ENCODE measurements at regions not wholly inside any gene's neighbourhood (a gene's known extent, or its start where the extent isn't known, plus 50 kb on each side); places are given as distances from the start of the nearest gene placed in this dataset.
A peak's percentile ranks its signal among the peaks of the same experiment; 100 is the strongest.

DNA sequence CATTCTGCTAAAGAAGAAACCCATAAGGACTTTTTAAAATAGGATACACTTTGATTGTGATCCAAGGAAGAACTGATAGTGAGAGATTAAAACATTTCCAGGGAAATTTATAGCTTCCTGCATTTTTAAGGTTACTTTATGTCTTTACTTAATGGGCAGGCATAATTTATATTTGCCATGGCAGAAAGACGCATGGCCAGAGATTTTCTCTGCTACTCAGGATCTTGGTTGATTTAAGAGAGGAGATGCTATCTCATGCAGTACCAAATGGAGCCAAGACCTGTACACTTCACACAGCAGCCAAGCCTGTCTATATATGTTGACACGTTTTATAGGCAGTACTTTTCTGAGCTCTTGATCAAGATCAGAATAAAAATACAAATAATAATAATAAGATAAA lies 60.9 kb upstream of the NT5C1B start:
- Histone ChIP-seq H3K4me1 (no peaks in the 10 kb centered on the region), H3K27me3 (ENCODE audit: low read depth) (no peaks in the 10 kb centered on the region), H3K36me3 (replicated peaks) (no peaks in the 10 kb centered on the region), H3K4me3 (no peak overlapping the region), H3K9me3 (no peaks in the 10 kb centered on the region)
- DNase-seq (ENCODE audit: low spot score in 2 of 2) = no peak
- in situ Hi-C loops (cut with MboI; ENCODE audit: low sequenced_read_pairs) = no loop called here

DNA sequence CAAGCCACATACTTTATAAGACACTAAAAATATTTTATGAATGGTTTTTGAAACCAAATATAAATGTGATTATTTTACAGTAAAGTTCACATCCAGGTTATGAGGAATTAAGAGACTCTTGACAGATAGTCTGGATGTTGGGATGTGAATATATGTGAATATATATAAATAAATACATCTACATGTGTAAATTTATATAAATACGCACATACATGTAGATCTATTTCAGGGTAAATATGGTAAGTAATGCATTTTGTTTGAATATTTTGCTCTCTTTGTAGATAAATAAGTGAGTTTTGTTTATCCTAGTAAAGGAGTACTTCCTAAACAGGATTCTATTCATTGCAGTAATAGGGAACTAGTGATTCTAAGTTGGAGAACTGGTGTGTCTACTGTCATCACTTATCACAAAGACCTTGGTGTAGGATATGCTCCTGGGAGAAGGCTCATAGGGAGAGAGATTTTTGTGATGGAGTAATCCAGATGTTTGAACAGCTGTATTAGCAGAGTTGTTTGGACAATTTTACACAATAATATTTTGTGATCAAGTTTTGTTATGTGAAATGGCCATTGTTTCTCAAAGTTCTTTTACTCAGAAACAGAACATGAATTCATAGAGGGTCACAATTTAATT lies 60.2 kb upstream of the NT5C1B start:
- DNase-seq (ENCODE audit: low spot score in 2 of 2) = no peak
- H3K4me1 ChIP-seq = no peaks in the 10 kb centered on the region
- in situ Hi-C loops (cut with MboI; ENCODE audit: low sequenced_read_pairs) = no loop called here
- H3K9me3 ChIP-seq = no peaks in the 10 kb centered on the region
- no peak overlapping the region for H3K4me3 ChIP-seq
- no peaks in the 10 kb centered on the region for H3K27me3 ChIP-seq (ENCODE audit: low read depth)
- no peaks in the 10 kb centered on the region for H3K36me3 ChIP-seq (replicated peaks)

DNA sequence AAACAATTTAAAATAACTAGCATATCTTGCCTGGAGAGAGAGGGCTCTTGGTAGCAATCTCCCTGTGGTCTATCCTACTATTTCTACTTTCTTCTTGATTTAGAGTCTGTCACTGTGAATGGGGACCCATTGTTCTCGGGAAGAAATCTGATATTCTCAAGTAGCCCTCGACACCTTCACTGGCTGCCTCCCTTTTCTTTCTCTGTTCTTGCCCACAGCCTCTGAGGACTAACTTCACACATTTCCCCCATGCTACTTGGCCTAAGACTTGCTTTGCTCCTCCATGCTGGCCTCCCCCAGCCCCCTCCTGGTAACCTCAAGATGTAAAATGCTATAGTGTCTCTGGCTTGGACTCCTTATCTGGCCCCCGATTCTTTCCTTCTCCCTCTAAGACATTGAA lies 58.8 kb upstream of the NT5C1B start:
- Histone ChIP-seq H3K4me1 (peaks cover 9% of the 10 kb centered on the region; the same call in 1 of the 2 replicates), H3K36me3 (replicated peaks) (no peaks in the 10 kb centered on the region), H3K9me3 (no peaks in the 10 kb centered on the region), H3K27me3 (ENCODE audit: low read depth) (no peaks in the 10 kb centered on the region), H3K4me3 (no peak overlapping the region)
- in situ Hi-C loops (cut with MboI; ENCODE audit: low sequenced_read_pairs) = no loop called here
- DNase-seq (ENCODE audit: low spot score in 2 of 2) = no peak

DNA sequence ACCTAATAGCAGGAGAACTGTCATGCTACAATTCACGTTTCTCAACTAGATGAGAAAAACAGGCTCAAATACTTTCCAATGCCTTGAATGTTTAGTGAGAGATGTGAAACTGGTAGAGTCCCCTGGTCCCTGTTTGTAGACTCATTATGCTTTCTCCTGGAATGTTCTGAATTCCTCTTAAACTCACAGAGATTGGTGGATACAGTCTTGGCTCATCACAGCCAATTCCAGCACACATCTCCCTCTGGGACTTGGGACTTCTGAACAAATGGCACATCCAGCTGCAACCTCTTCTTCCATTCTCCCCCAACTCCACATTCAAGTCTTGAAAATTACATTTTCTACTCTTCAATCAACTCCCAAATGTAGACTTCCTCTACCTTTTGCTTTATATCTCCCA lies 58.4 kb upstream of the NT5C1B start:
- in situ Hi-C loops (cut with MboI; ENCODE audit: low sequenced_read_pairs) = no loop called here

DNA sequence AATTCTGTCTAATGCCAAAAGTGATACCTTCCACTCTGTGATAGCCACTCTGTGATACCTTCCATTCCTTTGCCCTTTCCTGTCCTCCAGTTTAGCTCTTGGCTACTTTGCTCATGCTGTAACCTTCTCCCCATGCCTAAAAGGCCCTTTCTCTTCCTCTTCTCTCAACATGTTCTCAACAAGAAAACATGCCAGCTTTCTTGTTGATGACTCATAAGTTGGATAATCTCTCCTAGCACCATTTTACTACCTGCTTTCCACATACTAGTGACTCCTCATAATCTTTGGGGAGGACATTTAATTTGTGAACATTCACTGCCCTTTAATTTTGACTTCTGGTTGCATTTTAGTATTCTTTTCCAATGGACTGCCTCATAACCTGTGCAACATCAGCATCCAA lies 55.9 kb upstream of the NT5C1B start:
- in situ Hi-C loops (cut with MboI; ENCODE audit: low sequenced_read_pairs) = no loop called here
- H3K36me3 ChIP-seq (replicated peaks) = no peaks in the 10 kb centered on the region

More for the DNA sequence above, 58.4 kb upstream of the NT5C1B start:
- Histone ChIP-seq H3K9me3 (no peaks in the 10 kb centered on the region), H3K36me3 (replicated peaks) (no peaks in the 10 kb centered on the region), H3K4me1 (peaks cover 9% of the 10 kb centered on the region; the same call in 1 of the 2 replicates), H3K27me3 (ENCODE audit: low read depth) (no peaks in the 10 kb centered on the region), H3K4me3 (no peak overlapping the region)
- DNase-seq (ENCODE audit: low spot score in 2 of 2) = no peak

DNA sequence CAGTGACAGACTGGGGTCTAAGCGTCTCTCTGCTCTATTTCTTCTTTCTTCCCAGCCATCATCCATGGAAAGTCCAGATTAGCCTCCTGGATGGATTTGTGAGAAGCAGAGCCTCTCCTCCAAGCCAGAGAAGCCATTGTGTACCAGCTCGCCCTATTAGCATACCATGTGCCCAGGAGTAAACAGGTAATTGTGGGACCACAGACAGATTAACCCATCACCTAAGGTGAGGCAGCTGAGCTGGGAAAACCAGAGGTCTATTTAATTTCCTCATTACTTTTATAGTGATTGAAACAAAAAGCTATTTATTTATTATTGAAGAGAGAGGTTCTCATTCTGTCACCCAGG lies 54.7 kb upstream of the NT5C1B start:
- Histone ChIP-seq H3K4me1 (peaks cover 9% of the 10 kb centered on the region; the same call in 1 of the 2 replicates), H3K36me3 (replicated peaks) (no peaks in the 10 kb centered on the region), H3K27me3 (ENCODE audit: low read depth) (no peaks in the 10 kb centered on the region), H3K4me3 (no peak overlapping the region), H3K9me3 (no peaks in the 10 kb centered on the region)
- no peak for DNase-seq (ENCODE audit: low spot score in 2 of 2)
- in situ Hi-C loops (cut with MboI; ENCODE audit: low sequenced_read_pairs) = no loop called here

More for the DNA sequence above, 55.9 kb upstream of the NT5C1B start:
- Histone ChIP-seq H3K9me3 (no peaks in the 10 kb centered on the region), H3K4me1 (peaks cover 9% of the 10 kb centered on the region; the same call in 1 of the 2 replicates), H3K27me3 (ENCODE audit: low read depth) (no peaks in the 10 kb centered on the region), H3K4me3 (no peak overlapping the region)
- no peak for DNase-seq (ENCODE audit: low spot score in 2 of 2)

DNA sequence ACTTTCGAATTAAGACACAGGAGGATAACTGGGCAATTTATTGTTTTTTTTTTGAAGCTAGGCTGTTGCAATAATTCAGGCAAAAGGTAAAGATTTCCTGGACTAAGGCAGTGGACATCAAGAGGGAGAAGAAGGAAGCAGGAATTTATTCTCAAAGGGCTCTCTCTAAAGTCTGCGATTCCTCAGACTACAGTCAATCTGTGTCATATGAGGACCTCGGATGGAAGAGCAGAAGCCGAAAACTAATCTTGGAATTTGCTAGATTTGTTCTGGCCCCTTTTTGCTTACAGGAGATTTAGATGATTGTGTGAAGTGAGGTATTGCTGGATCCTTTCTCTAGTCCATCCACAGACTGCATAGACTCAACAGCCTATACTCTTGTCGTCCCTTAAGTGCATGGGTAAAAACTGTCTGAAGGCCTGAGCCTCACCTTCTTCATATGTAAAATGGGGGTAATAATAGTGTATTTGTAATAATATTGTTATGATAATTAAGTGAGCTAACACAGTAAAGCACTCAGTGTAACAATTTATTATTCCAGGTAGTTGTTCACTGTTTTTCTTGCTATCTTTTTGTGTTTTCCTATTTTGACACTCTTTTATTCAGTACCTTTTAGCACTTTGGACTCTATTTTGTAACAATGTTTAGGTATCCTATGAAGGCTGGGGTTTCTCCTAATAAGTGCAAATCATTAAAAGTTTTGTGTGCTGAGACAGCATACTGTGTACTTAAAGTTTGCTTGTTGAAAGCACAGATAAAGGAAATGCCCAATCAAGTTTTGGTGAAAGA lies 54.2 kb upstream of the NT5C1B start:
- peak in 1 of 2 experiments; percentile 53 for DNase-seq (ENCODE audit: low spot score in 2 of 2)
- Histone ChIP-seq H3K4me1 (peaks cover 9% of the 10 kb centered on the region; the same call in 1 of the 2 replicates), H3K9me3 (no peaks in the 10 kb centered on the region), H3K4me3 (no peak overlapping the region), H3K27me3 (ENCODE audit: low read depth) (no peaks in the 10 kb centered on the region), H3K36me3 (replicated peaks) (no peaks in the 10 kb centered on the region)
- in situ Hi-C loops (cut with MboI; ENCODE audit: low sequenced_read_pairs) = no loop called here

DNA sequence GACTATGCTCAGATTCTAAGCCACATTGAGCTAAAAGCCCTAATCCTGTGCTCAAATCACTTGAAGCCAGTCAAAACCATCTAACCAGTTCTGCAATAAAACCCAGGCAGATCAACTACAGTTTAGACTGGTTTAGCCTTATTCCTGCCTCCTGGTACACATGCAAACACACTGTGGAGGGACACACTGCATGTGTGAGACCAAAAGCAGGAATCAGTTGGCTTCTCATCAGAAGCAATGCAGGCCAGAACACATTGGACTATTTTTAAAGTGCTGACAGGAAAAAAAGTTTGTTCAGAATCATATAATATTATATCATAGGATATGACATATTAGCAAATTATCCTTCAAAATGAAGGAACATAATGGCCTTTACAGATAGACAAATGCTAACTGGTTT lies 52.5 kb upstream of the NT5C1B start:
- in situ Hi-C loops (cut with MboI; ENCODE audit: low sequenced_read_pairs) = no loop called here
- Histone ChIP-seq H3K9me3 (no peaks in the 10 kb centered on the region), H3K27me3 (ENCODE audit: low read depth) (no peaks in the 10 kb centered on the region), H3K36me3 (replicated peaks) (no peaks in the 10 kb centered on the region), H3K4me3 (no peak overlapping the region), H3K4me1 (peaks cover 9% of the 10 kb centered on the region; the same call in 1 of the 2 replicates)
- DNase-seq (ENCODE audit: low spot score in 2 of 2) = no peak

DNA sequence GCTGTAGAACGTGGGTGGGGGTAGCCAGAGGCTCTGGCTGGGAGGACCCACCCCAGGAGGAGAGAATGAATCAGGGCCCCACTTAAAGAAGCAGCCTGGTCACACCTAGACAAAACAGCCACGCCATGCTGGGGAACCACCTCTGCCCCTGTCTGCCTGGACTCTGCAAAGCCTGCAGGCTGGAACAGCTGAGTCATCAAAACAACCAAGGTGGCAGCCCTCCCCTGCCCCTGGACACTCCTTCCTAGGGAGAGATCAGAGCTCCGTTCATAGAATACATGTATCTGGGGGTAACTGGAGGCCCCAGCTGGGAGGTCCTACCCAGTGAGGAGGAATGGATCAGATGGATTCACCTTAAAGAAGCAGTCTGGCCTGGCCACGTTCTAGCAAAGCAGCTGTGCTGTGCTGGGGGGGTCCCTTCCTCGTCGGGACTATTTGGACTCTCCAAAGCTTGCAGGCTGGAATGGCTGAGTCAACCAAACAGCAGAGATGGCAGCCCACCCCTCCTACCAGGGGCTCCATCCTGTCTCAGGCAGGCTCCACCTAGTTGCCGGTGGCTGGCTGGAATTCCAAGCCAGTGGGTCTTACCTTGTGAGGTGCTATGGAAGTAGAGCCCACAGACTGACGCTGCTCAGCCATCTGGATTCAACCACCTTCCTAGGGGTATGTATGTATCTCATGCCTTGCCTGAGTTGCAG lies 50.5 kb upstream of the NT5C1B start:
- Histone ChIP-seq H3K36me3 (replicated peaks) (no peaks in the 10 kb centered on the region), H3K27me3 (ENCODE audit: low read depth) (no peaks in the 10 kb centered on the region), H3K4me1 (peaks cover 9% of the 10 kb centered on the region; the same call in 1 of the 2 replicates), H3K9me3 (peaks cover 3% of the 10 kb centered on the region; the same call in 1 of the 2 replicates), H3K4me3 (no peak overlapping the region)
- in situ Hi-C loops (cut with MboI; ENCODE audit: low sequenced_read_pairs) = no loop called here
- no peak for DNase-seq (ENCODE audit: low spot score in 2 of 2)

Measured in HAP-1 (cell line).